OCI-M1 (cell line): ENCODE measurements at regions not wholly inside any gene's neighbourhood (a gene's known extent, or its start where the extent isn't known, plus 50 kb on each side); places are given as distances from the start of the nearest gene placed in this dataset.
A peak's percentile ranks its signal among the peaks of the same experiment; 100 is the strongest.

ENCODE experiments used
- DNase-seq: peaks from one replicate; lab custom pipeline; 2025; lab: John Stamatoyannopoulos, UW

DNA sequence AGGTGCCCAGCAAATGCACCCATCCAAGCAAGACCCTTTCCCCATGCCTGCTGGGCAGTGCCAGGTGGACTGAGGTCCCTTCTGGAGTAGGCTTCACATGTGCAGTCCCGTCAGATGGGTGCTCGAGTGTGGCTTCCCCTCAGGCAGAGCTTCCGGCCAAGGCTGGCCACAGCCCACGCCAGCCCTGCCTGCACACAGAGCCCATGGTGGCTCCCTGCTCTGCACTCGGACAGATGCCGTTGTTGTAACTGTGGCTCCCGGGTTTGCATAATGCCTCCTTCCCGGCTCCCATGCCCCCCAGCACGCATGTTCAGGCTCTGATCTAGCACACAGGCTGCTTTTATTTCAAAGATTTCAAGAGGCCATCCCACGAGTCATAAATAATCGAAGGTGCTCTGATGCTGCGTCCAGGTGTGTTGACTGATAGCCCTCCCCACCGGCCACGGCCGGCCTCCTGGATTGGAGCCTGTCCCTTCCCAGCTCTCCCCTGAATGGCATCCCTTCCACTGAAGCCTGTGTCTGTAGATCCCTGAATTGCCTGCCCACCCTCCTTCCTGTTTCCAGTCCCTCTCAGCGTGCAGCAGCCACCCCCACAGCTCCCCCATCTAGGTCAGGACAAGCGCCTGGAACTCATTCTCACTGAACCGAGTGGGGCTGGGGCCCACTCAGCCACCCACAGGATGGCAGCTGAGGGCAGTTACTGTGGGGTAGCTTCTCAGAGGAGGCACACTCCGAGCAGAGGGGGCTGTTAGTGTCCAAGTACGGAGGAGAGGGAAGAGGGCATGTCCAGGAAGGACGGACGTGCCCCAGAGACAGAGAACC, 100.0 kb upstream of the LINGO1 start:
- DNase-seq = no peak

DNA sequence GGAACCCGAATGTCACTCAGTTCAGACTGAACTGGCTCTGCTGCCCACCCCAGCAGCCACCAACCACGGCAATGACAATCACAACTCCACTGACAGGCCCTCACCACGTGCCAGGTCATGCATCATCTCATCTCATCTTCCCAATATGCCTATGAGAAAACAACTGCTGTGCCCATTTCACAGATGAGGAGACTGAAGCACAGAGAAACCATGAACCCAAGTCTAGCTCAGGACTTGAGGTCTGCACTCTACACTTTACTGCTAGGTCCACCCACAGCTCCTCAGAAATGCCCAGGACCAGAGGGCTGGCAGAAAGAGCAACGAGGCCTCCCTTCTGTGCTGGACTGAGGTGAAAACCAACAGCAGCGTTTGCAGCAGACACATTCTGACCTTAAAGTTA, 99.2 kb upstream of the LINGO1 start:
- no peak for DNase-seq

DNA sequence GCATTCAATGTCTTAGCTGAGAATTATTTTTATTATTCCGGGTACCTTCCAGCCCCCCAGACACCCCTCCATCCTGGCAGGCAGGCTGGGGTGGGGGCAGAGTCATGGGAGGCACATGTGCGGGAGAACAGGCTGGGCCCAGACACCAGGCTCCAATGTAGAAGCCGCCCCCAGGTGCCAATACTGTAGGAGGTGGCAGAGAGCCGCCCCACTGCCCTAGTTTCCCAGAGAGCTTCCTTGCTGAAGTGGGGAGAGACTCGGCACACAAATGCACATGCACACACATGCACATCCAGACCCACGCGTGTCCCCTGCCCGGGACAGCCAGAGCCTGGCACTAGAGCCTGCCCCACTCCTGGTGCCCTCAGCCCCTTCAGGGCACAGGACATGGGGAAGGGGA, 98.4 kb upstream of the LINGO1 start:
- no peak for DNase-seq

DNA sequence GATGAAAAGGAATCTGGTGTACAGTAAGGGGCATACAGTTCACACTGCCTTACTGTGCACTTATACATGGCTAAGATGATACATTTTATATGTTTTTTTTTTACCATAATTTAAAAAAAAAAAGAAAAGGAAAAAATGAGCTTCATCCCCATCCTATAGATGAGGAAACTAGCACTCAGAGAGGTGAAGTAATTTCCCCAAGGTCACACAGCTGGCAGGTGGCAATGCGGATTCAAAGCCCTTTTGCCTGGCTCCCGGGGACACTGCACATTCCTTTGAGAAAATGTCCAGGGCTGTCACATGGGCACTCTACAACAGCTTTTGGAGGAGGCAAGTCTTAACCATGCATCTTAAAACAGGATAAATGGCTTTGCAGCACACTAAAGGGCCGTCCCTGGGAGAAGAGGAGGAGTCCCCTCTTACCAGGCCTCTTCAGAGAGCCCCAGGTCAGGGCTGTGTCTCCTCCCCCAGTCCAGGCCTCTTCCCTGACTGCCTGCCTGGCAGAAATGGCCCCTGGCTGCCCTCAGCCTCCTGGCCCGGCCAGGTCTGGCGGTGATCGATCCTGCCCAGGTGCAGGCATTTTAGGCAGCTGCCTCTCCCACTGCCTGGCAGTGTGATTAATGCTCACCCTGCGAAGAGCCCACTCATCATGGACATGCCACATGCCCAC, 95.1 kb upstream of the LINGO1 start:
- DNase-seq = no peak

DNA sequence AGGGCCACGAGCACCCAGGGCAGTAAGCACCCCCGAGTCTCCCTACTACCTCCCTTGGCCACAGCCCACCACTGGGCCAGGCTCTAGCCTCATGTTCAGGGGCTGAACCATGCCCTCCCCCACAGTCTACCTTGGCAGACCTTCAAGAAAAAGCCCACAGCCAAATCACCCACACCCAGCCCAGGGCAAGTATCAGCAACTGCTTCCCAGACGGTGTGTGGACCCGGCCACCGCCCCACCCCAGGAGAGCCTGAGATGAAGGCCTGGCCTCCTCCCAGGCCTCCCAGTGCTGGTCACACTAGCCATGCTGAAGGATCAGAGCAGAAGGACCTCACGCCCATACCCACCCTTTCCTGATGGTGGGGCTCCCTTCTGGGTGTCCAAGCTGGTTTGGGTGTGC, 92.0 kb upstream of the LINGO1 start:
- no peak for DNase-seq

DNA sequence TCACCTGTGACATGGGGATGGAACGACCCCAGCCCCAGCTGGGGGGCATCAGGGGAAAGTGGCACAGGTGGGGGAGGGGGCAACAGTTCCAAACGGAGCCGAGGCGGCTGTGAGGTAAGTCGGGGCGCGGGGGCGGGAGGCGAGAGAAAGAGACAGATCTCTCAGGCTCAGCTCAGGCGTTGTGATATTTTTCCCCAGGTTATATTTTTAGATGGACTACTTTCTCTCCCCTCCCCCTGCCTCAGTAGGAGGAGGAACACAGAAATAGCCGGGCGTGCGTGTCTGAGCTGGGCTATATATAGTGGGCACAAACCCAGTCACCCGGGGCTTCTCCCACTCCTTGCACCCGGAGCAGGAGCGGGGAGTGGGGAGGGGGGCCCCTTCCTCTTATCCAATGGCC, 91.0 kb upstream of the LINGO1 start:
- DNase-seq = no peak

DNA sequence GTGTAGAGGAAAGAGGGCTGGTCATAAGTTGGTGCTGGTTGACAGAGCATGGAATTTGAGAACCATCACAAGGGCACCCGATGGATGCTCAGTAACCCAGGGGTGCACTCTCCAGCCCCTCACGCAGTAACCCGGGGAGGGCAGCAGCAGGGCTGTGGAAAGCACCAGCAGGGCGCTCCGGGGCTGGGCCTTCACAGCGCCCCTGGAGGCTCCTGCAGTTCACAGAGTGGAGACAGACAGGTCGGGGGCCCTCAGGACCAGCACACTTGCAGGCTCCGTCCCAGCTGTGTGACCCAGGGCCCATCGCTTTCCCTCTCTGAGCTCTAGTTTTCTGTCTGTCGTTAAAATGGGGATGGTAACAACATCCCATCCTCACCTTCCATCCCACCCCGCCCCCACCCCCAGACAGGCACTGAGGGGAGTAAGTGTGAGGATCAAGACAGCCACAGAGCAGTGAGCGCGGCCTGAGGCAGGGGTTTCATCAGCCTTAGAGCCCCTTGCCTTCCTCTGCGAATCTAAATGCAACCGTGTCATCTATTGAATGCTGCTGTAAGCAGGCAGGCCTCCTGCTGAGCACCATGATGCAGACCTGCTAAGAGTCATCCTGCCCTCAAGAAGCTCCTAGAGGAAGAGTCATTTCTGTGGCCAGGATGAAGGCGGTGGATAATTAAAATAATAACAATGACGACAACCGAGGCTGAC, 90.2 kb upstream of the LINGO1 start:
- DNase-seq = no peak

DNA sequence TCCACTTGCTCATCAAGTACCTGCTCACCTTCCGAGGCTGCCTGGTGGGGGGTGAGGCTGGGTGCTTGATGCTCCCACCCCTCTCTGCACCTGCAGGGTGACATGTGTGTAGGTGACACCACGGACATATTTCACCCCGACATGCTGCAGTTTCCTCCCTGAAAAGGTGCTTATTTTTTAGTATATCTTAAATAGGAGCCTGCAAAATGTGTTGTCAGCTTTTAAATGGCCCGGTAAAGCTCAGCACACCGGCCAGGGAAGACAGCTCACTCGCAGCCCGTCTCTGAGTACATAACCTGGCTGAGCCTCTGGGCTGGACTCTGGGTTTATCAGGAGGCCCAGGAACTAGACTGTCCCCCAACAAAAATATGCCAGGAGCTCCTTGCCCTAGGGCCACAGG, 89.3 kb upstream of the LINGO1 start:
- DNase-seq = no peak

DNA sequence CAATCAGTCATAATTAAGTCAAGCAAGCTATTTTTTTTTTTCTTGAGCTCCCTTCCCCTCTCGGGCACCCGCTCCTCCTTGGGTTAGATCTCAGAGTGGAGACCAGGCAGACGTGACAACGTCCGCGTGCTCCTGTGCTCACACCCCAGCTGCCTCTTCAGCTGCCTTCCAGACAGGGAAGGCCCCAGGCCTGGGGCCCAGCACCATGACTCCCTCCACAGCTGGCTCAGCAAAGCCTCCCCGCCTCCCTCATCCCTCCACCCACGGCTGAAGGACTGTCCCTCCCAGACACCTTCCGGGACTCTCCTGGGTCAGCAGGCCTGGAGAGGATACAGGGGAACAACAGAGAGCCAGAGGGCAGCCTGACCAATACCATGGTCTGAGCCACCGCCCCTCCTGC, 87.9 kb upstream of the LINGO1 start:
- no peak for DNase-seq

DNA sequence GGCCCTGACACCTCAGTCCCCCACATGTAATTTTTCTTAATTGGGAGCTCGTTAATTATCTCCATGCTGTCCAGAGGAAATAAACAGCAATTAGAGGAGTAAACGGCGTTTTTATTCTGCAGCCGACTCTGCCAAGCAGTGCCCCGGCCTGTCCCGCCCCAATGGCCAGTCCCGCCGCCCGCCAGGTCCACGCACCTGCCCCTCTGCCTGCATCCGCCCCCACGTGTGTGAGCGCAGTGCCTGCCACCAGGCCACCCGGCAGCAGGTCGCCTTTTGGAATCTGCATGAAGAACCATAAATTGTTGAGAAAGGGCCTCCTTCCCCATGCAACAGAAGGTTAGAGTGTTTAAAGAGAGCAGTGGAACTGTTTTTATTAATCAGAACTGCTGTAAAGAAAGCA, 87.5 kb upstream of the LINGO1 start:
- no peak for DNase-seq

DNA sequence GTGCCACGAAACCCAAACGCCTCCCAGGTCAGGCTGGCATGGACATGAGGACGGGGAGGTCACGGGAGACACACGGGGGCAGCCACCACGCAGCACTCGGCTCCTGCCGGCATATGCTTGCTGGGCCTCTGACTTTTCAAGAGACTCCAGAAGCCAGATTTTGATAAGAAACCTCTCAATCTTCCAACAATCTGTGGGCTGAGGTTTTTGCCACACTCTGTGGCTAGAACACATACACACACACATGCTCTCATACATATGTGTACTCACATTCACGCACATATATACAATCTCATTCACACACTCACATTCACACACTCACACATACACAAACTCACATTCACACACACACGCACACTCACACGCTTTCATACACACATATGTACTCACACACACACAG, 86.7 kb upstream of the LINGO1 start:
- DNase-seq = no peak

DNA sequence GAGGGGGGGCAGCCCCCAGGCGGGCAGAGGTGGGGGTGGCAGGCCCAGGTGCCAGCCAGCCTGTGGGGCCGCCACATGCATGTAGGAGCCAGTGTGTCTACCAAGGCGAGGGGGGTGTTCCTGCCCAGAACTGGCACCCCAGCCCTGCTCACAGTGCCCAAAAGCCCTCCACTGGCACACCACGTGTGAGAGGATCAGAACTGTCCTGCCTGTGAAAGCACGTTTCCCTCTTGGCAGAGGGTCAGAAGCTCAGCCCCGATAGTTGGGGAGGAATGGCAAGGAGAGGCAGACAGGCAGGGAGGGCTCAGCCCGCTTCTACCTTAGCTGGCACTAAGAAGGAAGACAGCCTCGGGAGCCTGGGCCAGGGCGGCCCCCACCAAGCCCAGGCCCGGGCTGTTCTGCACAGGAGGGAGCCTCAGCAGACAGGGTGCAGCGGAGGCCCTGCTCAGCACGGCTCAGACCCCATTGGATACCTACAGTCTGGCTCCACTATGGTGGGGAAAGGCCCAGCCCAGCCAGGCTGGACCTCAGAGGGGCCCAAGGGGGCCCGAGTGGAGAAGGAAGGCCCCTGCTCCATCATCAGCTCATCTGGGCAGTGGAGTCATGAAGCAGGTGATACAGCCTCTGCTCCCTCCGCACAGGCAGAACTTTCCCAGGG, 84.8 kb upstream of the LINGO1 start:
- no peak for DNase-seq

DNA sequence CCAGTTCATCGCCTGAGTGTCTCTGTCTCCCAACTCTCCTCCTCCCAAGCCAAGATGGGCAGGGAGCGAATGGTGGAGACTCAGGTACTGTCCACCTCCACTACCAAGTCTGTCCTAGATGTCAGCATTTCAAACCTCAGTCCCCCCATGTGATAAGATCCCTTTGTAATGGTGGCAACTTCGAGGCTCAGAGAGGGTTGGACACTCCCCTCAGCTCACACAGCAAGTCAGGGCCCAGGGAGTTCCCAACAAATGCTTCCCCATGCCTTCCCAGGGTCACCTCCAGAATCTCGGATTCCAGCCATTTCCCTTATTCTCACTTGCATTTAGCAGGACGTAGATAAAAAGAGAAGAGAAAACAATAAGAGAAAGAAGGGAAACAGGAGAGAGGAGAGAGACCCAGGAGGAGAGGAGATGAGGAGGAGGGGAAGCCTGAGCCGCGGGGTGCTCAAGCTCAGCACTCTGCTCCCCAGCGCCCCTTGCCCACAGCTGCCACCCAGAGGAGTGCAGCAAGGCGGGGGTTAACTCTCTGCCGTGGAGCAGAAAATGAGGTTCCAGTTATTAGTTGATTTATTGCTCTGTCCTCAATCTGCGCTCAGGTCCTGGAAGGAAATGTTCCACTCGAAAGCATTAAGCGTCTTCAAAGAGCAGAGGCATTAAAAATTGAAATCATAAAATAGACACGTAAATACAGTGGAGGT, 84.1 kb upstream of the LINGO1 start:
- no peak for DNase-seq

DNA sequence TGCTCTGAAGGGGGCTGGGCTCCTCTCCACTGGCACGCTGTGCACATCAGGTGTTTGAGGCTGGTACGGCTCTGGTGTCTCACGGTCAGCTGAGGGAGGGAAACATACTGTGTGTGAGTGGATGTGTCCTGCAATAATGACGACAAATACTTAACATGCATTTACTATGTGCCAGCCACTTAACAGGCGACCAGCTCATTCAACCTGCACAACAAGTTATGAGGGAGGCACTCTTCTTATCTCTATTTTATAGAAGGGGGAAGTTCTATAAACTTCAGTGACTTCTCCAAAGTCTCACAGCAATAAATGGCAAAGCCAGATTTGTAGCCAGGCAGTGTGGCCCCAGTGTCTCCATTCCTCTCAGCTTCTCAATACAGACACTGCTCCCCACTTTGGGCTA, 83.1 kb upstream of the LINGO1 start:
- DNase-seq = peak; percentile 4

DNA sequence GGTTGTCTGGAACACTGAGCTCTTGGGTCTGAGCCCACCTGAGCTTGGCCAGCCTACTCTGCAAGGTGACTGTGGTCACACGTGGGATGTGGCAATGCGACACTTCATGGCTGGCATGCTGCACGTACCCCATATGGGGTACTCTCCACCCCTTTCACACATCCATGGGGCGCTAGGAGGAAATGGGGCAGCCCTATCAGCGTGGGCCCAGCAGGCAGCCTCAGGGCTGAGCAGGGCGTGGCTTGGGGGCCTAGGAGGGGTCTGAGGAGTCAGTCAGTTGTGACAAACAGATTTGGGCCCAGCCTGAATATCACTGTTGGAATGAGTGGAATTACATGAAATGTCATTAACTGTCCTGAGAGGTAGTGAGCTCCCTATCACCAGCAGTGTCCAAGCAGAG, 82.3 kb upstream of the LINGO1 start:
- no peak for DNase-seq

DNA sequence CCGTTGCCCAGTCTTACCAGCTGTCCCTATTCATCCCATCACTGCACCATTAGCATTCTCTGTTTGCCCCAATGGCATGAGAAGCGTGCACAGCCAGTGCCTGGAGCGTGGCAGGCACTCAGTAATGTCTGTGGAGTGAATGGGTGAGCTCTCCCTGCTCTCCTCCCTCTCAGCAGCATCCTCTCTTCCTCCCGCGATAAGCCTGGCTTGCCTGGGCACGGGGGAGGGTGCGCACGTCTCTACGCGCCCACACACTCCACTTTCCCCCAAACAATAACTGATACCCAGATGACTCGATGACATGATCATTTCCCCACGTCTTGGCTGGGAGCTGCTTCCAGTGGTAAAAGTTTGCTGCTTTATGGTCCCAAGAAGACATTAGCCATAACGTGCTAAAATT, 81.8 kb upstream of the LINGO1 start:
- DNase-seq = no peak

DNA sequence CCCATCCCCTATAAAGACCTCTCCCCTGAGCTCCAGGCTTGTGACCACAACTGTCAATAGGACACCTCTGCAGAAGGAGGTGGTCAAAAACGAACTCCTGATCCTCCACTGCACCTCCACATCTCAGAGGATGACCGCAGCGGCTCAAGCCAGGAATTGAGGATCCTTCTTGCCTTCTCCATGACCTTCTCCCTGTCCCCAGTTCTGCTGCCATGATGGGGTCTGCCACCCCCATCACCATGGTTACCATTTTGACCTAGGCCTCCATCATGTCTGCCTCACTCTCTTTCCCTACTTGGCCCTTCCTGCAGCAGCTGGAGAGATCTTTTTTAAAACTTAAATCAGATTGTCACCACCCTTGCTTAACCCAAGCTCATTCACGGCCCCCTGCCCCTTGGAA, 81.3 kb upstream of the LINGO1 start:
- no peak for DNase-seq

DNA sequence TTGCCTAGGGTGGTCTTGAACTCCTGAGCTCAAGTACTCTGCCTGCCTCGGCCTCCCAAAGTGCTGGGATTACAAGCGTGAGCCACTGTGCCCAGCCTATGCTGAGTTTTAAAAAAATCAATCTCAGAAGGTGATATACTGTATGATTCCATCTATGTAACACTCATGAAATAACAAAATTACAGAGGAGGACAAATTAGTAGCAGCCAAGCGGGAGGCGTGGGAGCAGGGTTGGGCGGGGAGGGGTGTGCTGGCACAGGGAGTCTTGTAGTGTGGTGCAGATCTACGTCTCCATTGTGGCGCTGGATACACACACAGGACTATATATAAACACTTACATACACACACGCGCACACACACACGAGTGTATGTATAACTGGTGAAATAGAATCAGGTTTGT, 80.6 kb upstream of the LINGO1 start:
- no peak for DNase-seq

DNA sequence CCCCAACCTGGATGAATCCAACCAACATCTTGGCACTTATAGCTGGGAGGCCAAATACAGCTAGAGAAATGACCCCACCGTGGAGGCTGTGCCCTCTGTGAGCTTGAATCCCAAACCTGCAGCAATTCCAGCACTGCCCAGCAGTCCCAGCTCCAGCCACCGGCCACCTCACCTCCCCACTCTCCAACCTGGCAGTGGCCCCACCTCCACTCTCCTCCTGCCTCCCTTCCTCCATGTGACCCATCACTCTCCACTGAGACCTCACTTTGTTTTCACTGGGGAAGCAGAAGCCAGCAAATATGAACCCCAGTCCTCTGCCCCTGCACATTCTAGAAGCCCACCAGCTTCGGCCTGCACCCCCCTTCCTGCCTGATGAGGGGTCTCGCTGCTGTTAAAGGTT, 79.7 kb upstream of the LINGO1 start:
- no peak for DNase-seq

DNA sequence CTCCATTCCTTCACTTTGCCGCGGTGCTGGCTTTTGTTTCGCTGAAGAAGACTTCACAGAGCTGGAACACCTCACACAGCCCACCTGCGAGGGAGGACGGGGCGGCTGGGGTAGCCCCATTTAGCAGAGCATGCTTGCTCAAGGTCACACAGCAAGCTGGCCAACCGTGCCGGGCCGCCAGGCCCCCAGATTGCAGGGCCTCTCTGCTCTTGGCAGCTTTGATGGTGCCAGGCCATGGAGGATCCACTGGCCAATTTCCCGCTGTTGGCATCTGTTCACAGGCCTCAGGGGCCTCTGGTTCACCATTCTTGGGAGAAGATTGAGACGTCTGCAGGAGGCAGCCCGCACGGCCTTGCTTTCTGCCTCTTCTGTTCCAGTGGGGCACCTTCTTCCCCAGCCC, 77.9 kb upstream of the LINGO1 start:
- no peak for DNase-seq

DNA sequence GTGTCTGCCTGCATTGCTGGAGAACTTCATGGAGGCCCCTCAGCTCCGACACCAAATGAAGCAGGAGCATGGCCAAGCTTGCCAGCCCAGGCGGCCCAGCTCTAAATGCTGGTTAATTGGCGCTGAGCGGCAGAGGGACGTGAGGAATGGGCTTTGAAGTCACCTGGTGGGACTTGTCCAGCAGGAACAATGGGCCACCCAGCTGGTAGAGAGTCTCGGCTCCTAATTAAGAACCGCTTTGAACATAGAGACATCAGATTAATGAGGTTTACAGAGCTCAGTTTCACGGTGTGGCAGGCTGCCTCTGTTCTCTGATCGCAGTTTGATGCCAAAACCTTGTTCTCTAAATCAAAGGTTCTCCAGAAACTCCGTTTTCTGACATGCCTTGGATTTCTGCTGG, 77.5 kb upstream of the LINGO1 start:
- no peak for DNase-seq
